ENCODE measurements at regions not wholly inside any gene's neighbourhood (a gene's known extent, or its start where the extent isn't known, plus 50 kb on each side); places are given as distances from the start of the nearest gene placed in this dataset.

DNA sequence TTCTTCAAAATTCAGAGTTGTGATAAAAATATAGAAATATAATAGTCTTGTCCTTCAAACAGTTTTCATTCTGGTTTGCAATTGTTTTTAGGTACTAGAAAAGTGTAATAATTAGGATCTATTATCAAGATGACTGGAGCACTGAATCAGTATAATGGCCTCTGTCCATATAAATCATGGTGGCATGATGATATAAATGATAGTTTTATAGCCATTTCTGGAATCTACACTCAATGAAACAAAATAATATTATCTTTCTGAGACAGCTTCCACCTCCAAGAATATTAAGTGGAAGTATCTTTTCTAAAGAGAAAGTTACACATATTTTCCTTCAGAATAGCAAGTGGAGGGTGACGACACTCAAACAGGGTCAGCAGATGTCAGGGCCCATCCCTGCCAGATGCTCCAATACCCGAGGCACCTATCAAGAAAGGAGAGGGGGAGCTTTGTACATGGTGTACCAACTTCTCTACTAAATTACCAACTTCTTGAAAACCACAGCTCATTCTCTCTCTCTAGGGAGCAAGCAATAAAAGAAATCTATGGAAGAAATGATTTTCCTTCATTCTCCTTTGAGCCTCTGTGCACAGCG, 882.7 kb upstream of the CHAC2 start:
- H3K4me1 Mint-ChIP-seq (ENCODE audit: low read depth) = no peaks in the 10 kb centered on the region
- DNase-seq (no peak), ATAC-seq (replicated peaks in 1 of 2) (no peak)
- H3K4me3 Mint-ChIP-seq = no peak overlapping the region
- no peaks in the 10 kb centered on the region for H3K36me3 Mint-ChIP-seq (ENCODE audit: insufficient read depth in 2 of 2)
- peaks cover 0 to 3% of the 10 kb centered on the region in 2 donors for H3K9me3 Mint-ChIP-seq
- H3K27ac Mint-ChIP-seq = no peak overlapping the region
- no peaks in the 10 kb centered on the region for H3K27me3 Mint-ChIP-seq (ENCODE audit: low read depth)

DNA sequence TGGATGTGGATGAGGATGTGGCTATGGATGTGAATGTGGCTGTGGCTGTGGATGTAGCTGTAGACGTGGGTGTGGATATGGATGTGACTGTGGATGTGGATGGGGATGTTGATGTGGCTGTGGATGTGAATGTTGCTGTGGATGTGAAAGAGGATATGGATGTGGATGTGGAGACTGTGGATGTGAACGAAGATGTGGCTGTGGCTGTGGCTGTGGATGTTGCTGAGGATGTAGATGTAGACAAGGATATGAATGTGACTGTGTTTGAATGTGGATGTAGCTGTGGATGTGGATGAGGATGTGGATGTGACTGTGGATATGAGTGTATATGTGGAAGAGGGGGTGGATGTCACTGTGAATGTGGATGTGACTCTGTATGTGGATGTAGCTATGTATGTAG, 884.6 kb upstream of the CHAC2 start:
- no peak overlapping the region for H3K27ac Mint-ChIP-seq
- DNase-seq (no peak), ATAC-seq (replicated peaks in 1 of 2) (no peak)
- H3K4me1 Mint-ChIP-seq (ENCODE audit: low read depth) = no peaks in the 10 kb centered on the region
- no peaks in the 10 kb centered on the region for H3K36me3 Mint-ChIP-seq (ENCODE audit: insufficient read depth in 2 of 2)
- no peaks in the 10 kb centered on the region for H3K27me3 Mint-ChIP-seq (ENCODE audit: low read depth)
- H3K9me3 Mint-ChIP-seq = no peaks in the 10 kb centered on the region
- H3K4me3 Mint-ChIP-seq = no peak overlapping the region

DNA sequence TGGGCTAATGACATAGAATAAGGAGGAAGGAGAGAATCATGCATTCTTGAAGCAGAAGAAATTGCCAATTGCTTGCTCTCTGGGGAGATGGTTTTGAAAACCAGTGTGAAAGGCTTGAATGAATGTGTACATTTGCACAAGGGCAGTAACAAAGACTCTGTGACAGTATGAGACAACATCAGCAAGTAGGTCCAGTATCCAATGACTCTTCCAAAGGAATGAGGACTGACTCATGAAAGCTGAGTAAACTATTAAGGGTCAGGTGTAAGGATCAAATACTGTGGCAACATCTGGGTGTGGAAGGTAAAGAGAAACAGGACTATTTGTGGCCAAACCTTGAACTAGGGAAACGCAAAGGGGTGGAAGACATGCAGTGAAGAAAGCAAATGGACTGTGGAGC, 886.0 kb upstream of the CHAC2 start:
- no peak for ATAC-seq (replicated peaks in 1 of 2)
- Mint-ChIP-seq H3K27me3 (ENCODE audit: low read depth) (no peaks in the 10 kb centered on the region), H3K36me3 (ENCODE audit: insufficient read depth in 2 of 2) (no peaks in the 10 kb centered on the region), H3K4me3 (no peak overlapping the region), H3K9me3 (peaks cover 0 to 3% of the 10 kb centered on the region in 2 donors), H3K4me1 (ENCODE audit: low read depth) (no peaks in the 10 kb centered on the region), H3K27ac (no peak overlapping the region)
- no peak for DNase-seq

DNA sequence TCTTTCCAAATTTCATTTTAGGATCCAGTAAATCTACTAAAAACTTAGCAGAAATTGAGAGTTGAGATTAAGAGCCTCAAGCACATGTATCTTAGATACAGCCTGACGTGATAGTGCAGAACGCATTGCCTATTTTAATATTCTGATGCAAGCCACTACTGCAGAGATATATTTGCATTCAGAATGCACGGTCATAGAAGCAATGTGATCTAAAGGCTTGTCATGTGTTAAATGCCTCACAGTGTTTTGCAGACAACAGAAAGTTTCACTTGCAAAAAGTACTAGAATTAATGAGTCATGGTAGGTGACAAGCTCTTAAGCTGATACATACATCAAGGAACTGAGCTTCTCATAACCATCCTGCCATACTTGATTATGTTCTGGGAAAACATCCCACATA, 886.7 kb upstream of the CHAC2 start:
- peaks cover 0 to 3% of the 10 kb centered on the region in 2 donors for H3K9me3 Mint-ChIP-seq
- DNase-seq (no peak), ATAC-seq (replicated peaks in 1 of 2) (peak in 1 of 2 donors; percentile 44)
- no peak overlapping the region for H3K4me3 Mint-ChIP-seq
- H3K27ac Mint-ChIP-seq = no peak overlapping the region
- H3K27me3 Mint-ChIP-seq (ENCODE audit: low read depth) = no peaks in the 10 kb centered on the region
- no peaks in the 10 kb centered on the region for H3K4me1 Mint-ChIP-seq (ENCODE audit: low read depth)
- no peaks in the 10 kb centered on the region for H3K36me3 Mint-ChIP-seq (ENCODE audit: insufficient read depth in 2 of 2)

DNA sequence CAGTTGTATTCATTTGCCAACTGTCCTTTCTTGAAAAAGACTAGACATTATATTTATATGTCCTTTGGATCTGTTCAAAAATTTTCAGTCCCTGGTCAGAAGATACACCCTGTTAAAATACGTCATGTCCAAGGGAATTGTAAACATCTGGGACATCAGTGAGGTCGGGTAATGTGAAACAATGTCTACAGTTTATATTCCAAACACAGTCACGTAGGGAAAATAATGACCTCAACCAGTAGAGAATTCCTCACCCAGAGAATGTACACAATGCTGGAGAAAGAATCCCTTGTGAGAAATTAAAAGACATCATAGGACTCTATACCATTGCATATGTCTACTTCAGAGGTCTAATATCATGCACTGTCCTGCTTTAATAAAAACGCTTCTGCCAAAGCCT, 888.0 kb upstream of the CHAC2 start:
- ATAC-seq (replicated peaks in 1 of 2) = no peak

DNA sequence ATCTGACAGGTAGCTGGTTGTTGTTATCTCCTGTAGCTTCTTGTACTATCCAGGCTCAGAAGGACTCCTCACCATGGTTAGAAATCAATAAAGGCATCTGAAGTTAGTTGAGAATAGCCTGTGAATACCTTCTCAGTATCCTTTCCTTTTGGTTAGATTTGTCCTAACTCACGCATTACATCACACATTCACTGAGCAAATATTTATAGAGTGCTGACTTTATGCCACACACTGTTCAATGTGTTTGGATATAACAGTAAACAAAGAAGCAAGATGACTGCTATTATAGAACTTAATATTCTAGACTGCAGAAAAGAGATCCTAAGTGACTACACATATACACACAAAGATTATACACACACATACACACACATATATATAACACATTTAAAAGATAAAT, 889.9 kb upstream of the CHAC2 start:
- Mint-ChIP-seq H3K4me3 (no peak overlapping the region), H3K36me3 (ENCODE audit: insufficient read depth in 2 of 2) (no peaks in the 10 kb centered on the region), H3K27me3 (ENCODE audit: low read depth) (no peaks in the 10 kb centered on the region), H3K9me3 (peaks cover 0 to 4% of the 10 kb centered on the region in 2 donors), H3K27ac (no peak overlapping the region), H3K4me1 (ENCODE audit: low read depth) (no peaks in the 10 kb centered on the region)
- no peak for ATAC-seq (replicated peaks in 1 of 2)
- no peak for DNase-seq

More for the DNA sequence above, 888.0 kb upstream of the CHAC2 start:
- H3K4me1 Mint-ChIP-seq (ENCODE audit: low read depth) = no peaks in the 10 kb centered on the region
- peaks cover 0 to 4% of the 10 kb centered on the region in 2 donors for H3K9me3 Mint-ChIP-seq
- no peak overlapping the region for H3K4me3 Mint-ChIP-seq
- no peaks in the 10 kb centered on the region for H3K27me3 Mint-ChIP-seq (ENCODE audit: low read depth)
- H3K36me3 Mint-ChIP-seq (ENCODE audit: insufficient read depth in 2 of 2) = no peaks in the 10 kb centered on the region
- H3K27ac Mint-ChIP-seq = no peak overlapping the region
- no peak for DNase-seq

DNA sequence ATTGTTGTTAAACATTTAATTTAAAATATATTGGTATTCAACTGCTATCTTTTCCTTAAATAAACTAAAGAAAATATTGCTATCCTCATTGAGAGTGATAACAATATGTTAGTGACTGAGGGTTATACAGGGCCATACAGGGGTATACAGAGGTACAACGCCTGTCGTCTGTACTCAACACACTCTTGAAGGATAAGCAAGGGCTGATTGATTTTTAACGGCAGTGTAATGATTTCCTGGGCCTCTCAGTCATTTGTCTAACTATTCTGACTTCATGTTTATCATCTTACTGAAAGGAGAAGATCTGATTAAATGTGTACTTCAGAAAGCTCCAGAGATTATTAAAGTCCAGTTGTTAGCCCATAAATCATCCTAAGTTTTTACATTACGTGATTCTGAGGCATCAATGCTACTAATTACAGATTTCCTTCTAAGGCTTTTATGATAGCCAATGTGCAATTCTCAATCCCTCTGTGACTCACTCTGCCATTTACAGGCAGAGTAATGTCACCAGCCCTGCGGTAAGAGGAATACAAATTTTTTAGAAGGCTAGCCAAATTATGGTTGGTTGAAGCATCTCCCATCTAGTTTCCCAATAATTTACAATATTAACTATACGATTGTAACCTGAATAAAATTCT, 893.0 kb upstream of the CHAC2 start:
- Mint-ChIP-seq H3K4me3 (no peak overlapping the region), H3K36me3 (ENCODE audit: insufficient read depth in 2 of 2) (no peaks in the 10 kb centered on the region), H3K27me3 (ENCODE audit: low read depth) (no peaks in the 10 kb centered on the region), H3K9me3 (peaks cover 0 to 4% of the 10 kb centered on the region in 2 donors), H3K27ac (no peak overlapping the region), H3K4me1 (ENCODE audit: low read depth) (no peaks in the 10 kb centered on the region)
- DNase-seq (no peak), ATAC-seq (replicated peaks in 1 of 2) (no peak)

DNA sequence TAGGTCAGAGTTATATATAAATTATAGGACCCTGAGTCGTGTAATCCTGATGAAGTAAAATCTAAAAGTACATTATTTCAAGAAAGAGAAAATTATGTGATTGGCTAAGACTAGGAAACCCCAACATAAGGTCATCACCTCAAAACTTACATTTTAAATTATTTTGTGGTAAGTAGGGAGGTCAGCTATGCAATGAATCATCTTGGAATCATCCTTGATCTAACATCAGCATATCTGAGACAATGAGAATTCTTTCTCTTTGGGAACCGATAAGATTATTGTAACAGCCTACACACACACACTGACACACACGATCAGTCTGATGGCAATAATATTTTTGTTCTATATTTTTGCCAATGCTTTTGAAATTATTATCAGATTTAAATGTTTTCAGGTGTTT, 904.8 kb upstream of the CHAC2 start:
- DNase-seq (no peak), ATAC-seq (replicated peaks in 1 of 2) (no peak)
- Mint-ChIP-seq H3K27me3 (ENCODE audit: low read depth) (no peaks in the 10 kb centered on the region), H3K4me3 (no peak overlapping the region), H3K4me1 (ENCODE audit: low read depth) (no peaks in the 10 kb centered on the region), H3K27ac (no peak overlapping the region), H3K36me3 (ENCODE audit: insufficient read depth in 2 of 2) (no peaks in the 10 kb centered on the region), H3K9me3 (no peaks in the 10 kb centered on the region)

DNA sequence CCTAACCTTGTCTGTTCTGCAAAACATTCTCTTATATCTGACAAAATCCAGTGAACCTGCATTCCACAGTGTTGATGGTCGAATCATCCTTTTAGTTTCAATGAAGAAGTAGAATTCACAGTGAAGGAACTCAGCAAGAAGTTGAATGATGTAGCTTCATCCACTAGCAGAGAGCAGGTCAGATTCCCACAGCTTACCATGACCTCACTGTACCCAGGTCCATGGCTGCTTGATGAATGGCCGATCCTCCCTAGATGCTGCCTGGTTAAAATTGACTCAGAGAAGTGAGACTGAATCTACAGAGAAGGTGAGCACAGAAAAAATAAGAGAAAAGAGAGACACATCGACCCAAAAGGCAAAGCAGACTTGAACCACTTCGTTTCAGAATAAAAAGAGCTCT, 906.0 kb upstream of the CHAC2 start:
- Mint-ChIP-seq H3K4me3 (no peak overlapping the region), H3K36me3 (ENCODE audit: insufficient read depth in 2 of 2) (no peaks in the 10 kb centered on the region), H3K4me1 (ENCODE audit: low read depth) (no peaks in the 10 kb centered on the region), H3K27me3 (ENCODE audit: low read depth) (no peaks in the 10 kb centered on the region), H3K9me3 (no peaks in the 10 kb centered on the region), H3K27ac (no peak overlapping the region)
- ATAC-seq (replicated peaks in 1 of 2) (no peak), DNase-seq (no peak)

DNA sequence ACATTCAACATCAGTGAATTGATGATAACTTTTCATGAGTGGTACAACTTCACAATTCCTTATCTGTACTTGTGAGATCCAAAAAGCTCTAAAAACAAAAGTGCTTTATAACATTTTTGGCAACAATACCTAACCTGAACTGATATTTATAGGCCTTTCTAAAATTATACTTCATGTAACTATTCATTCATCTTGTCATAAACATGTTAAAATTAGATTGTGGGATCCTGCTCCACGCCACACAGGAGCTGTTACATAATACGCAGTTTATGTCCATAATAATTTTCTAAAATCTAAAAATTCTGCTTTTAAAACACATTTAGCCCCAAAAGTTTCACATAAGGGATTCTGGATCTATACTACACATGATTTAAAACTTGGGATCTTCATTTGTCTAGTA, 908.5 kb upstream of the CHAC2 start:
- Mint-ChIP-seq H3K27ac (no peak overlapping the region), H3K27me3 (ENCODE audit: low read depth) (no peaks in the 10 kb centered on the region), H3K4me3 (no peak overlapping the region), H3K36me3 (ENCODE audit: insufficient read depth in 2 of 2) (no peaks in the 10 kb centered on the region), H3K9me3 (no peaks in the 10 kb centered on the region), H3K4me1 (ENCODE audit: low read depth) (no peaks in the 10 kb centered on the region)
- no peak for DNase-seq
- no peak for ATAC-seq (replicated peaks in 1 of 2)

DNA sequence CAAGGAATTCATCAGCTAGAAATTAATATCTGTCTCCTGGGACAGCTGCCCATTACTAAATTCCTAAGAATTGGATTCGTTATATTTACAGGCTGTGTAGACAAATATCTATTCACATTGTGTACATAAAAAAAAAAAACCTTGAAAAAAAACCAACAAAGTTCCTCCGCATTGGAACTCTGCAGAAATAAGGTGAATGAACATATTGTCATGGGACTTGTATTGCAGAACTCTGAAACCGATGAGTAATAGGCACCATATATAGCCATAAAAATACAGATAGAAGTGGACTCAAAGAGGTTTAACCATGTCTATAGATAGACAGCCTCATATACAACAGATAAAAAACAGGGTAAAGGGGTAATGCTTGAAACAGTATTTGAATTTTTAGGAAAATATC, 909.9 kb upstream of the CHAC2 start:
- H3K9me3 Mint-ChIP-seq = peaks cover 0 to 5% of the 10 kb centered on the region in 2 donors
- ATAC-seq (replicated peaks in 1 of 2) (no peak), DNase-seq (no peak)
- no peak overlapping the region for H3K4me3 Mint-ChIP-seq
- H3K36me3 Mint-ChIP-seq (ENCODE audit: insufficient read depth in 2 of 2) = peaks cover 0 to 2% of the 10 kb centered on the region in 2 donors
- H3K27ac Mint-ChIP-seq = no peak overlapping the region
- no peaks in the 10 kb centered on the region for H3K4me1 Mint-ChIP-seq (ENCODE audit: low read depth)
- no peaks in the 10 kb centered on the region for H3K27me3 Mint-ChIP-seq (ENCODE audit: low read depth)

DNA sequence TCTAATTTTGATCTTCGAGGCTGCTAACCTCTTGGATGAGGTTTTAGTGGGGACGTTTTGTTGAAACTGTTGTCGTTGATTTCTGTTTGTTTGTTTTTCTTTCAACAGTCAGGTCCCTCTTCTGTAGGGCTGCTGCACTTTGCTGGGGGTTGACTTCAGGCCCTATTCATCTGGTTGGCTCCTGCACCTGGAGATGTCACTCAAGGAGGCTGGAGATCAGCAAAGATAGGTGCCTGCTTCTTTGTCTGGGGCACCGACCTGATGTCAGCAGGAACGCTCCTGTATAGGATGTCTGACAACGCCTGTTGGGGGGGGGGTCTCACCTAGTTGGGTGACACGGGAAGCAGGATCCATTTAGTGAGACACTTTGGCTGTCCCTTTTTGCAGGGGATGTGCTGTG, 915.6 kb upstream of the CHAC2 start:
- H3K4me3 Mint-ChIP-seq = no peak overlapping the region
- ATAC-seq (replicated peaks in 1 of 2) (no peak), DNase-seq (no peak)
- no peak overlapping the region for H3K27ac Mint-ChIP-seq
- no peaks in the 10 kb centered on the region for H3K4me1 Mint-ChIP-seq (ENCODE audit: low read depth)
- H3K27me3 Mint-ChIP-seq (ENCODE audit: low read depth) = no peaks in the 10 kb centered on the region
- peaks cover 19 to 21% of the 10 kb centered on the region in 2 donors for H3K9me3 Mint-ChIP-seq
- peaks cover 3 to 6% of the 10 kb centered on the region in 2 donors for H3K36me3 Mint-ChIP-seq (ENCODE audit: insufficient read depth in 2 of 2)

DNA sequence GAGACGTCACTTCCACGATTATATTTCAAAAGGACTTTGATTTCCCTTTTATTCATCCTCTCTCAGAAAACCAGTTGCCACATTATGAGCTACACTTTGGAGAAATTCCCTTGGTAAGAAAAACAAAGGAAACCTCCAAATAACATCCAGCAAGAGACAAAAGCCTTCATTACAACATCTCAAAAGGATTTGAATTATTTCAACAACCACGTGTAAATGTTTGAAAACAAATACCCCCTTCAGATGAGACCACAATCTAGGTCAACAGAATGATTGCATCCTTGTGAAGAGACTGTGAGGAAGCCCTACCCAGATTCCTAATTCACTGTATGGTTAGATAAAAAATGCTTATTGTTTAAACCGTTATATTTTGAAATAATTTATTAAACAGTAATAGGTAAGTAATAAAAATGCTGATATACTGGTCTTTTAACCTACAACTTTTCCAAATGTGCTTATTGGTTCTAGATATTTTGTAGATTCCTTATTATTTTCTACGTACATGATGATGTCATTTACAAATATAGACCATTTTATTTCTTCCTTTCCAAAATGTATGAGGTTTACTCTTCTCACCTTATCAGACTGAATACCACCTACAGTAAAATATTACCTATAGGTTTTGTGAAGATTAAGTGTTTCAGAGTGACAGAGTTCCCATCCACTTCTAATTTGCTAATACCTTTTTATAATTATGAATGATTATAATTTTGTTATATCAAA, 922.7 kb upstream of the CHAC2 start:
- DNase-seq (no peak), ATAC-seq (replicated peaks in 1 of 2) (no peak)
- H3K36me3 Mint-ChIP-seq (ENCODE audit: insufficient read depth in 2 of 2) = no peaks in the 10 kb centered on the region
- H3K4me3 Mint-ChIP-seq = no peak overlapping the region
- no peak overlapping the region for H3K27ac Mint-ChIP-seq
- H3K9me3 Mint-ChIP-seq = peaks cover 6 to 11% of the 10 kb centered on the region in 2 donors
- no peaks in the 10 kb centered on the region for H3K4me1 Mint-ChIP-seq (ENCODE audit: low read depth)
- no peaks in the 10 kb centered on the region for H3K27me3 Mint-ChIP-seq (ENCODE audit: low read depth)

Data from activated T-cell treated with anti-CD3 and anti-CD28 coated beads, Interleukin-2, amount 50 U/mL, for 72 hours (primary cell).